GM12878 (cell line): ENCODE measurements at regions not wholly inside any gene's neighbourhood (a gene's known extent, or its start where the extent isn't known, plus 50 kb on each side); places are given as distances from the start of the nearest gene placed in this dataset.

Source experiments
- ATAC-seq: fragments of 200-7000 bp; cut with Tn5 transposase; 3 replicates; pipeline ENCODE4 v1.9.1; 2020; ENCODE audit warnings: mild to moderate bottlenecking, moderate library complexity
- BruUV-seq: library from RNA; stranded (reverse); fragments of 400-500 nt; replicated peaks from 2 replicates; lab custom pipeline; 2021; lab: Mats Ljungman, UMichigan
- CTCF ChIA-PET: fragments of 300-600 bp; sonication (Branson Sonifier 250); formaldehyde crosslinking; extraction: SDS; loops from one replicate; lab custom pipeline; 2021; ENCODE audit warnings: inconsistent platforms; lab: Yijun Ruan, JAX
- POLR2A ChIA-PET: fragments of 350-600 bp; formaldehyde crosslinking; extraction: SDS; loops from one replicate; lab custom pipeline; 2021; ENCODE audit warnings: inconsistent platforms; lab: Charles Lee
- RAD21 ChIA-PET: fragments of 300-600 bp; sonication (Branson Sonifier 250); formaldehyde crosslinking; loops from one replicate; lab custom pipeline; 2023; ENCODE audit warnings: antibody characterized with exemption; ENCODE audit not compliant: unreplicated experiment; lab: Charles Lee
- SMC1A ChIA-PET: fragments of 300-600 bp; sonication (Branson Sonifier 250); formaldehyde crosslinking; loops from one replicate; lab custom pipeline; 2023; ENCODE audit not compliant: unreplicated experiment, uncharacterized antibody; lab: Charles Lee
- DNase-seq: peaks from one replicate; pipeline ENCODE4 v3.0.0-alpha.2; 2011; ENCODE audit warnings: low read depth, low spot score
- FAIRE-seq: peaks from 3 replicates; lab custom pipeline; 2011; peaks lifted over from hg19 to GRCh38; lab: Jason Lieb, UNC
- H2AFZ ChIP-seq: 2 replicates; pipeline ENCODE4 v1.6.0; 2011; ENCODE audit warnings: low read depth, low read length, control low read depth; ENCODE audit not compliant: control insufficient read depth
- H3K27ac ChIP-seq: 2 replicates; pipeline ENCODE4 v1.5.1; 2011; ENCODE audit warnings: control low read depth; ENCODE audit not compliant: control insufficient read depth, insufficient read depth
- H3K27me3 ChIP-seq, 2 experiments: replicated peaks in 1 of 2; 2 replicates each; pipeline versions ENCODE4 v1.6.0 to v1.6.1; 2011; ENCODE audit warnings: low read length in 1 of 2; ENCODE audit not compliant: control insufficient read depth in 2 of 2, insufficient read depth in 2 of 2
- H3K36me3 ChIP-seq, 2 experiments: 2 replicates each; pipeline ENCODE4 v1.5.1; 2011; ENCODE audit warnings: low read length in 1 of 2; ENCODE audit not compliant: control insufficient read depth in 2 of 2, insufficient read depth in 2 of 2
- H3K4me1 ChIP-seq: 2 replicates; pipeline ENCODE4 v1.6.1; 2011; ENCODE audit warnings: mild to moderate bottlenecking, low read length, moderate library complexity, mixed read lengths; ENCODE audit not compliant: control insufficient read depth, insufficient read depth
- H3K4me2 ChIP-seq: 2 replicates; pipeline ENCODE4 v1.6.0; 2011; ENCODE audit warnings: control low read depth; ENCODE audit not compliant: control insufficient read depth, insufficient read depth
- H3K4me3 ChIP-seq: fragments of 200-600 bp; sonication (generic); 2 replicates; pipeline ENCODE4 v1.5.1; 2016
- H3K79me2 ChIP-seq: 2 replicates; pipeline ENCODE4 v1.6.0; 2011; ENCODE audit warnings: low read length; ENCODE audit not compliant: control insufficient read depth, insufficient read depth
- H3K9ac ChIP-seq: 2 replicates; pipeline ENCODE4 v1.8.0; 2011; ENCODE audit warnings: low read length, control low read depth, mixed read lengths; ENCODE audit not compliant: control insufficient read depth, insufficient read depth
- H3K9me3 ChIP-seq: replicated peaks from 3 replicates; pipeline ENCODE4 v1.5.1; 2011; ENCODE audit warnings: mild to moderate bottlenecking, low read length; ENCODE audit not compliant: control insufficient read depth, insufficient read depth
- H4K20me1 ChIP-seq: 2 replicates; pipeline ENCODE4 v1.6.0; 2011; ENCODE audit not compliant: control insufficient read depth, insufficient read depth
- ATF7 ChIP-seq: fragments of 450-650 bp; IDR thresholded peaks from 2 replicates; pipeline ENCODE4 v1.6.1; 2016; ENCODE audit warnings: low read depth, mild to moderate bottlenecking
- CREB1 ChIP-seq: IDR thresholded peaks from 2 replicates; pipeline ENCODE4 v1.6.1; 2012; ENCODE audit warnings: low read depth, mild to moderate bottlenecking, inconsistent platforms
- ETV6 ChIP-seq, 2 experiments: fragments of 450-650 bp in 1 of 2; IDR thresholded peaks in 1 of 2; conservative IDR thresholded peaks in 1 of 2; 2 replicates each; pipeline ENCODE4 v1.6.1; 2014; ENCODE audit warnings: antibody characterized with exemption in 1 of 2, borderline replicate concordance in 1 of 2, low read depth in 1 of 2, mild to moderate bottlenecking in 1 of 2, moderate library complexity in 1 of 2
- IKZF2 ChIP-seq, 2 experiments: fragments of 450-650 bp; IDR thresholded peaks; 2 replicates each; pipeline ENCODE4 v1.6.1; 2017; ENCODE audit warnings: mild to moderate bottlenecking in 2 of 2, moderate library complexity in 2 of 2
- MEF2A ChIP-seq: IDR thresholded peaks from 2 replicates; pipeline ENCODE4 v1.6.1; 2011; ENCODE audit warnings: low read depth, mild to moderate bottlenecking, low read length, moderate library complexity; ENCODE audit not compliant: insufficient read depth
- NBN ChIP-seq: fragments of 450-650 bp; IDR thresholded peaks from 2 replicates; pipeline ENCODE4 v1.6.1; 2016
- PRDM15 ChIP-seq: fragments of 450-650 bp; formaldehyde crosslinking; IDR thresholded peaks from 2 replicates; pipeline ENCODE4 v1.4.0; 2020; ENCODE audit warnings: mild to moderate bottlenecking, moderate library complexity
- WGBS: methylation state at CpG from one replicate; pipeline ENCODE4 v1.1.6; 2016; ENCODE audit warnings: low lambda C conversion rate; ENCODE audit not compliant: insufficient replicate concordance, insufficient coverage; ENCODE audit errors: missing lambda C conversion rate; 5-methylcytosine and 5-hydroxymethylcytosine counted together
- in situ Hi-C: fragments of 300-500 bp; cut with MboI; formaldehyde crosslinking; loops from 9 replicates; pipeline ENCODE4 v1.14.3; 2018; ENCODE audit warnings: mixed read lengths
- intact Hi-C: fragments of 100-400 bp; cut with micrococcal nuclease; formaldehyde crosslinking; loops from one replicate; pipeline ENCODE4 v1.14.2; 2022; ENCODE audit not compliant: unreplicated experiment
- TF ChIP-seq, protein P1 (sequence below): fragments of 450-650 bp; formaldehyde crosslinking; IDR thresholded peaks from 2 replicates; pipeline ENCODE4 v1.5.0; 2022; ENCODE audit warnings: mild to moderate bottlenecking, missing genetic modification characterization

GRCh38 chr3:106083207-106083606 lies 214.4 kb upstream of the CBLB start (continued):
- 0 out of 2 replicates have a peak, but pooled peaks have one; percentile 18 for TF ChIP-seq CREB1
- no peak for TF ChIP-seq MEF2A

- Histone ChIP-seq H3K4me3 (no peak overlapping the region), H3K9ac (no peak overlapping the region), H3K27ac (no peak overlapping the region), H3K4me2 (no peak overlapping the region), H3K79me2 (no peaks in the 10 kb centered on the region), H2AFZ (no peak overlapping the region), H4K20me1 (no peaks in the 10 kb centered on the region)
- DNase-seq (no peak), FAIRE-seq (no peak), ATAC-seq (no peak)
- intact Hi-C loops: loop anchor here (5.0 kb wide), 1 partner anchor 217 kb away; the partner anchor contains the start of gene CBLB
- 87% methylated on average over 1 of the region's 1 CpG for WGBS
- in situ Hi-C loops: no loop called here
- TF ChIP-seq IKZF2 (IDR thresholded peaks at IDR 0.05): peak; percentile 27 to 43; a peak in 1 of 4 replicates
- TF ChIP-seq PRDM15: no peak
- TF ChIP-seq NBN: 0 out of 2 replicates have a peak, but pooled peaks have one; percentile 19
- TF ChIP-seq, protein P1, sequence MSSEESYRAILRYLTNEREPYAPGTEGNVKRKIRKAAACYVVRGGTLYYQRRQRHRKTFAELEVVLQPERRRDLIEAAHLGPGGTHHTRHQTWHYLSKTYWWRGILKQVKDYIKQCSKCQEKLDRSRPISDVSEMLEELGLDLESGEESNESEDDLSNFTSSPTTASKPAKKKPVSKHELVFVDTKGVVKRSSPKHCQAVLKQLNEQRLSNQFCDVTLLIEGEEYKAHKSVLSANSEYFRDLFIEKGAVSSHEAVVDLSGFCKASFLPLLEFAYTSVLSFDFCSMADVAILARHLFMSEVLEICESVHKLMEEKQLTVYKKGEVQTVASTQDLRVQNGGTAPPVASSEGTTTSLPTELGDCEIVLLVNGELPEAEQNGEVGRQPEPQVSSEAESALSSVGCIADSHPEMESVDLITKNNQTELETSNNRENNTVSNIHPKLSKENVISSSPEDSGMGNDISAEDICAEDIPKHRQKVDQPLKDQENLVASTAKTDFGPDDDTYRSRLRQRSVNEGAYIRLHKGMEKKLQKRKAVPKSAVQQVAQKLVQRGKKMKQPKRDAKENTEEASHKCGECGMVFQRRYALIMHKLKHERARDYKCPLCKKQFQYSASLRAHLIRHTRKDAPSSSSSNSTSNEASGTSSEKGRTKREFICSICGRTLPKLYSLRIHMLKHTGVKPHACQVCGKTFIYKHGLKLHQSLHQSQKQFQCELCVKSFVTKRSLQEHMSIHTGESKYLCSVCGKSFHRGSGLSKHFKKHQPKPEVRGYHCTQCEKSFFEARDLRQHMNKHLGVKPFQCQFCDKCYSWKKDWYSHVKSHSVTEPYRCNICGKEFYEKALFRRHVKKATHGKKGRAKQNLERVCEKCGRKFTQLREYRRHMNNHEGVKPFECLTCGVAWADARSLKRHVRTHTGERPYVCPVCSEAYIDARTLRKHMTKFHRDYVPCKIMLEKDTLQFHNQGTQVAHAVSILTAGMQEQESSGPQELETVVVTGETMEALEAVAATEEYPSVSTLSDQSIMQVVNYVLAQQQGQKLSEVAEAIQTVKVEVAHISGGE: no peak
- TF ChIP-seq ETV6 (conservative IDR thresholded peaks at IDR 0.05 in 1 of 2, IDR thresholded peaks at IDR 0.05 in 1 of 2; ENCODE audit: borderline replicate concordance in 1 of 2, low read depth in 1 of 2): peak in 1 of 2 experiments; percentile 90; a peak in 2 of 4 replicates
- TF ChIP-seq ATF7: no peak
- TF ChIP-seq, all 136 proteins: peak for 3
- CTCF ChIA-PET: no interaction called here
- Histone ChIP-seq H3K27me3 (no peaks in the 10 kb centered on the region), H3K4me1 (peaks cover 2% of the 10 kb centered on the region; the same call in 1 of the 2 replicates), H3K36me3 (no peaks in the 10 kb centered on the region), H3K9me3 (no peaks in the 10 kb centered on the region; the same call in 2 of the 3 replicates)
- no TSS peak for BruUV-seq
- SMC1A ChIA-PET: no interaction called here
- RAD21 ChIA-PET: no interaction called here
- POLR2A ChIA-PET: no interaction called here
Measured at GRCh38 chr3:106083854-106084253, 215.0 kb upstream of the CBLB start.
